IMR-90 (cell line): ENCODE measurements at regions not wholly inside any gene's neighbourhood (a gene's known extent, or its start where the extent isn't known, plus 50 kb on each side); places are given as distances from the start of the nearest gene placed in this dataset.

Experiments used
- ATAC-seq: fragments of 200-7000 bp; cut with Tn5 transposase; 2 replicates; pipeline ENCODE4 v1.9.1; 2020; ENCODE audit warnings: low read depth, mild to moderate bottlenecking, moderate library complexity
- BruUV-seq: library from RNA; stranded (reverse); fragments of 400-500 nt; replicated peaks from 2 replicates; lab custom pipeline; 2021; lab: Mats Ljungman, UMichigan
- CTCF ChIA-PET: fragments of 300-600 bp; formaldehyde crosslinking; extraction: SDS; loops from one replicate; lab custom pipeline; 2021; ENCODE audit warnings: antibody characterized with exemption; lab: Yijun Ruan, JAX
- POLR2A ChIA-PET: fragments of 300-600 bp; sonication (Branson Sonifier 250); formaldehyde crosslinking; loops from one replicate; lab custom pipeline; 2022; ENCODE audit warnings: antibody characterized with exemption; ENCODE audit not compliant: unreplicated experiment; lab: Charles Lee
- DNase-seq: peaks from one replicate; pipeline ENCODE4 v3.0.0; 2013
- H2AFZ ChIP-seq: replicated peaks from 2 replicates; pipeline ENCODE3; 2013; ENCODE audit warnings: low read length, mild to moderate bottlenecking; ENCODE audit not compliant: poor library complexity
- H2AK5ac ChIP-seq: 2 replicates; pipeline ENCODE4 v1.6.1; 2013; ENCODE audit warnings: low read depth, low read length, inconsistent platforms
- H2AK9ac ChIP-seq: replicated peaks from 2 replicates; pipeline ENCODE3; 2013; ENCODE audit warnings: mild to moderate bottlenecking, low read depth, low read length, moderate library complexity; ENCODE audit not compliant: poor library complexity
- H2BK120ac ChIP-seq: 2 replicates; pipeline ENCODE4 v1.6.1; 2013; ENCODE audit warnings: low read depth, low read length, inconsistent platforms
- H2BK15ac ChIP-seq: 3 replicates; pipeline ENCODE4 v1.6.1; 2013; ENCODE audit warnings: low read depth, low read length, inconsistent platforms
- H2BK20ac ChIP-seq: 2 replicates; pipeline ENCODE4 v1.6.1; 2013; ENCODE audit warnings: low read depth, mild to moderate bottlenecking, inconsistent platforms, low read length, moderate library complexity
- H2BK5ac ChIP-seq: 2 replicates; pipeline ENCODE4 v1.6.1; 2013; ENCODE audit warnings: mild to moderate bottlenecking, low read depth, low read length, inconsistent platforms; ENCODE audit not compliant: poor library complexity, severe bottlenecking
- H3K14ac ChIP-seq: replicated peaks from 2 replicates; pipeline ENCODE4 v1.6.1; 2013; ENCODE audit warnings: low read depth, low read length, inconsistent platforms
- H3K18ac ChIP-seq: 2 replicates; pipeline ENCODE4 v1.6.1; 2013; ENCODE audit warnings: low read depth, low read length, control low read depth
- H3K23ac ChIP-seq: 2 replicates; pipeline ENCODE4 v1.6.1; 2013; ENCODE audit warnings: low read depth, low read length, inconsistent platforms
- H3K27ac ChIP-seq: 2 replicates; pipeline ENCODE4 v1.5.1; 2013; ENCODE audit warnings: mild to moderate bottlenecking, control low read depth, low read length; ENCODE audit not compliant: insufficient read depth
- H3K27me3 ChIP-seq: 2 replicates; pipeline ENCODE4 v1.6.1; 2013; ENCODE audit warnings: low read length; ENCODE audit not compliant: control insufficient read depth, insufficient read depth
- H3K36me3 ChIP-seq: 2 replicates; pipeline ENCODE4 v1.6.1; 2013; ENCODE audit warnings: low read length, mixed read lengths; ENCODE audit not compliant: control insufficient read depth, insufficient read depth
- H3K4ac ChIP-seq: 2 replicates; pipeline ENCODE4 v1.6.1; 2013; ENCODE audit warnings: low read depth, low read length, inconsistent platforms
- H3K4me1 ChIP-seq: 2 replicates; pipeline ENCODE4 v1.6.1; 2013; ENCODE audit warnings: low read length, mixed read lengths; ENCODE audit not compliant: control insufficient read depth, insufficient read depth
- H3K4me2 ChIP-seq: 2 replicates; pipeline ENCODE4 v1.6.1; 2013; ENCODE audit warnings: low read depth, mild to moderate bottlenecking, control low read depth, low read length, moderate library complexity
- H3K4me3 ChIP-seq: 2 replicates; pipeline ENCODE4 v1.5.1; 2013; ENCODE audit warnings: low read depth, mild to moderate bottlenecking, control low read depth, low read length, moderate library complexity; ENCODE audit not compliant: insufficient read depth
- H3K56ac ChIP-seq: 2 replicates; pipeline ENCODE4 v1.6.1; 2013; ENCODE audit warnings: low read length, inconsistent platforms; ENCODE audit not compliant: insufficient read depth; ENCODE audit errors: extremely low read depth
- H3K79me1 ChIP-seq, 2 experiments: 2 replicates each; pipeline ENCODE4 v1.6.1; 2013; ENCODE audit warnings: low read length in 2 of 2, inconsistent platforms in 1 of 2, low read depth in 1 of 2
- H3K9ac ChIP-seq: 2 replicates; pipeline ENCODE4 v1.6.1; 2013; ENCODE audit warnings: low read depth, low read length, control low read depth
- H3K9me1 ChIP-seq: 2 replicates; pipeline ENCODE4 v1.6.1; 2013; ENCODE audit warnings: low read length, inconsistent platforms; ENCODE audit not compliant: insufficient read depth
- H3K9me3 ChIP-seq: 2 replicates; pipeline ENCODE4 v1.6.1; 2013; ENCODE audit warnings: low read length; ENCODE audit not compliant: control insufficient read depth, insufficient read depth
- H4K20me1 ChIP-seq: 2 replicates; pipeline ENCODE4 v1.6.1; 2013; ENCODE audit warnings: low read length, inconsistent platforms; ENCODE audit not compliant: insufficient read depth
- H4K5ac ChIP-seq: 2 replicates; pipeline ENCODE4 v1.6.1; 2013; ENCODE audit warnings: mild to moderate bottlenecking, low read depth, low read length, control low read depth
- H4K8ac ChIP-seq, 2 experiments: 2 replicates each; pipeline ENCODE4 v1.6.1; 2013; ENCODE audit warnings: low read depth in 2 of 2, low read length in 2 of 2, control low read depth in 1 of 2, inconsistent platforms in 1 of 2
- H4K91ac ChIP-seq: 2 replicates; pipeline ENCODE4 v1.6.1; 2013; ENCODE audit warnings: low read depth, low read length, inconsistent platforms; ENCODE audit not compliant: insufficient read depth
- BHLHE40 ChIP-seq: fragments of 150-350 bp; IDR thresholded peaks from 2 replicates; pipeline ENCODE4 v1.6.1; 2016; ENCODE audit warnings: mild to moderate bottlenecking, low read depth, low read length
- CEBPB ChIP-seq: IDR thresholded peaks from 2 replicates; pipeline ENCODE4 v1.6.1; 2012; ENCODE audit warnings: low read depth, low read length, improper control_type of control experiment
- CHD1 ChIP-seq: IDR thresholded peaks from 2 replicates; pipeline ENCODE4 v1.6.1; 2012; ENCODE audit warnings: low read depth, low read length, improper control_type of control experiment
- CTCF ChIP-seq: conservative IDR thresholded peaks from 2 replicates; pipeline ENCODE4 v1.5.1; 2012; ENCODE audit warnings: mild to moderate bottlenecking, low read depth, low read length, improper control_type of control experiment
- MAFK ChIP-seq: IDR thresholded peaks from 2 replicates; pipeline ENCODE4 v1.6.1; 2012; ENCODE audit warnings: low read depth, low read length, improper control_type of control experiment
- MAZ ChIP-seq: IDR thresholded peaks from 2 replicates; pipeline ENCODE4 v1.6.1; 2012; ENCODE audit warnings: low read depth, mild to moderate bottlenecking, low read length, improper control_type of control experiment, moderate library complexity, borderline replicate concordance
- NFE2L2 ChIP-seq: fragments of 150-350 bp; IDR thresholded peaks from 2 replicates; pipeline ENCODE4 v1.6.1; 2016; ENCODE audit warnings: low read depth, mild to moderate bottlenecking, low read length
- POLR2A ChIP-seq: IDR thresholded peaks from 2 replicates; pipeline ENCODE4 v1.6.1; 2012; ENCODE audit warnings: mild to moderate bottlenecking, low read depth, low read length
- RAD21 ChIP-seq: IDR thresholded peaks from 2 replicates; pipeline ENCODE4 v1.6.1; 2012; ENCODE audit warnings: low read length, improper control_type of control experiment
- RCOR1 ChIP-seq: IDR thresholded peaks from 2 replicates; pipeline ENCODE4 v1.6.1; 2012; ENCODE audit warnings: mild to moderate bottlenecking, low read length, improper control_type of control experiment; ENCODE audit not compliant: insufficient replicate concordance
- RFX5 ChIP-seq: IDR thresholded peaks from 2 replicates; pipeline ENCODE4 v1.8.0; 2012; ENCODE audit warnings: low read depth, mild to moderate bottlenecking, low read length, moderate library complexity
- SMC3 ChIP-seq: fragments of 150-350 bp; IDR thresholded peaks from 2 replicates; pipeline ENCODE4 v1.6.1; 2016; ENCODE audit warnings: low read depth, mild to moderate bottlenecking, antibody characterized with exemption, low read length, moderate library complexity
- WGBS, 2 experiments: methylation state at CpG; one replicate each; pipeline versions ENCODE4 v1.1.5 to v1.1.7; 2013; ENCODE audit warnings: missing lambda C conversion rate in 2 of 2; ENCODE audit not compliant: insufficient read length in 1 of 2; ENCODE audit errors: extremely low coverage in 2 of 2; 5-methylcytosine and 5-hydroxymethylcytosine counted together
- dilution Hi-C: fragments of 300-500 bp; cut with HindIII; formaldehyde crosslinking; loops from one replicate; pipeline ENCODE4 v1.14.3; 2018; ENCODE audit warnings: low sequenced_read_pairs; ENCODE audit not compliant: unreplicated experiment
- in situ Hi-C: fragments of 300-500 bp; cut with MboI; formaldehyde crosslinking; loops from 3 replicates; pipeline ENCODE4 v1.14.3; 2019; ENCODE audit warnings: low sequenced_read_pairs, inconsistent platforms, mixed read lengths
- intact Hi-C: fragments of 100-400 bp; cut with micrococcal nuclease; formaldehyde crosslinking; loops from 2 replicates; pipeline ENCODE4 v1.10.0; 2022
- TF ChIP-seq, protein P1 (sequence below): fragments of 150-350 bp; IDR thresholded peaks from 2 replicates; pipeline ENCODE4 v1.6.1; 2017; ENCODE audit warnings: mild to moderate bottlenecking, antibody characterized with exemption, low read length, low read depth

- CTCF ChIA-PET: no interaction called here
These were observed 193.6 kb downstream of the FGFR2 start for GRCh38 chr10:121404611-121405010.

More at GRCh38 chr10:121404611-121405010, 193.6 kb downstream of the FGFR2 start:
- no peaks in the 10 kb centered on the region for H3K9me1 ChIP-seq
- no peak overlapping the region for H3K4ac ChIP-seq
- H4K5ac ChIP-seq: no peak overlapping the region
- H4K8ac ChIP-seq: no peak overlapping the region
- no peak overlapping the region for H2BK120ac ChIP-seq
- no peak for DNase-seq
- POLR2A ChIA-PET: no interaction called here
- no peaks in the 10 kb centered on the region for H3K27me3 ChIP-seq
- H2BK5ac ChIP-seq: no peak overlapping the region
- H4K20me1 ChIP-seq: no peaks in the 10 kb centered on the region
- dilution Hi-C loops (no loop called here), in situ Hi-C loops (no loop called here), intact Hi-C loops (no loop called here)
- H2BK15ac ChIP-seq: no peak overlapping the region
- no peaks in the 10 kb centered on the region for H3K4me1 ChIP-seq
- no peak overlapping the region for H2AK5ac ChIP-seq
- H2AFZ ChIP-seq: no peak overlapping the region
- no peaks in the 10 kb centered on the region for H3K36me3 ChIP-seq
- no TSS peak for BruUV-seq
- no peak overlapping the region for H2BK20ac ChIP-seq
- no peak overlapping the region for H3K4me2 ChIP-seq
- ATAC-seq: no peak
- H2AK9ac ChIP-seq: no peak overlapping the region
- no peak overlapping the region for H3K23ac ChIP-seq
- TF ChIP-seq CHD1: no peak
- TF ChIP-seq RFX5: no peak
- TF ChIP-seq, protein P1, sequence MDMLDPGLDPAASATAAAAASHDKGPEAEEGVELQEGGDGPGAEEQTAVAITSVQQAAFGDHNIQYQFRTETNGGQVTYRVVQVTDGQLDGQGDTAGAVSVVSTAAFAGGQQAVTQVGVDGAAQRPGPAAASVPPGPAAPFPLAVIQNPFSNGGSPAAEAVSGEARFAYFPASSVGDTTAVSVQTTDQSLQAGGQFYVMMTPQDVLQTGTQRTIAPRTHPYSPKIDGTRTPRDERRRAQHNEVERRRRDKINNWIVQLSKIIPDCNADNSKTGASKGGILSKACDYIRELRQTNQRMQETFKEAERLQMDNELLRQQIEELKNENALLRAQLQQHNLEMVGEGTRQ: no peak
- TF ChIP-seq RCOR1: no peak
- TF ChIP-seq MAZ: no peak
- TF ChIP-seq BHLHE40: no peak
- TF ChIP-seq CEBPB: no peak
- no peak for TF ChIP-seq CTCF
- no peak for TF ChIP-seq NFE2L2
- TF ChIP-seq MAFK: no peak
- no peak for TF ChIP-seq POLR2A
- no peak for TF ChIP-seq SMC3
- no peak for TF ChIP-seq RAD21
- no peak overlapping the region for H3K56ac ChIP-seq
- no peak overlapping the region for H3K4me3 ChIP-seq
- H3K9me3 ChIP-seq: peaks cover 20% of the 10 kb centered on the region
- no peak overlapping the region for H3K18ac ChIP-seq
- no peak overlapping the region for H3K14ac ChIP-seq
- no peak overlapping the region for H3K27ac ChIP-seq
- no peak overlapping the region for H4K91ac ChIP-seq
- no peak overlapping the region for H3K9ac ChIP-seq
- H3K79me1 ChIP-seq: no peaks in the 10 kb centered on the region
- WGBS, 2 experiments: no CpG with 5 or more reads among the region's 4 CpGs
